B cell (primary cell): ENCODE measurements at regions not wholly inside any gene's neighbourhood (a gene's known extent, or its start where the extent isn't known, plus 50 kb on each side); places are given as distances from the start of the nearest gene placed in this dataset.

Experiments used
- ATAC-seq: fragments of 200-7000 bp; cut with Tn5 transposase; one replicate; pipeline ENCODE4 v1.10.0; 2021; ENCODE audit warnings: low read depth, mild to moderate bottlenecking, moderate number of reproducible peaks, moderate library complexity
- CTCF ChIA-PET: fragments of 350-600 bp; sonication (Branson Sonifier 250); formaldehyde crosslinking; loops from one replicate; lab custom pipeline; 2021; ENCODE audit warnings: antibody characterized with exemption, inconsistent platforms; lab: Charles Lee
- POLR2A ChIA-PET: fragments of 350-600 bp; sonication (Branson Sonifier 250); formaldehyde crosslinking; loops from one replicate; lab custom pipeline; 2021; ENCODE audit warnings: antibody characterized with exemption; lab: Charles Lee
- DNase-seq: peaks from one replicate; pipeline ENCODE4 v3.0.0; 2013
- H2AFZ ChIP-seq: 2 replicates; pipeline ENCODE4 v1.6.1; 2012; ENCODE audit warnings: mild to moderate bottlenecking, low read depth, low read length; ENCODE audit not compliant: insufficient read depth, poor library complexity, severe bottlenecking
- H3K27ac ChIP-seq, 2 donors: 1 replicate in 1 of 2; 2 replicates in 1 of 2; pipeline ENCODE4 v1.5.1; 2012 to 2013; ENCODE audit warnings: low read length in 2 of 2, mild to moderate bottlenecking in 2 of 2, moderate library complexity in 1 of 2
- H3K27me3 ChIP-seq, 4 experiments: fragments of 200-600 bp in 1 of 4; sonication (generic) in 1 of 4; replicated peaks in 1 of 4; 1 replicate in 2 of 4; 2 replicates in 2 of 4; pipeline versions ENCODE4 v1.6.1 to v1.7.0; 2013 to 2016; ENCODE audit warnings: low read length in 3 of 4, mild to moderate bottlenecking in 2 of 4, mixed read lengths in 1 of 4, moderate library complexity in 1 of 4; ENCODE audit not compliant: insufficient read depth in 4 of 4, control insufficient read depth in 3 of 4; ENCODE audit errors: control extremely low read depth in 1 of 4
- H3K36me3 ChIP-seq, 2 experiments: replicated peaks in 1 of 2; 1 replicate in 1 of 2; 2 replicates in 1 of 2; pipeline versions ENCODE4 v1.6.1 to v1.7.1; 2013; ENCODE audit warnings: low read length in 1 of 2; ENCODE audit not compliant: insufficient read depth in 2 of 2, control insufficient read depth in 1 of 2; ENCODE audit errors: control extremely low read depth in 1 of 2, extremely low read depth in 1 of 2
- H3K4me1 ChIP-seq, 2 donors: fragments of 200-600 bp in 1 of 2; sonication (generic) in 1 of 2; 1 replicate in 1 of 2; 2 replicates in 1 of 2; pipeline versions ENCODE4 v1.5.1 to v1.6.1; 2013 to 2017; ENCODE audit warnings: low read length in 2 of 2; ENCODE audit not compliant: control insufficient read depth in 2 of 2, insufficient read depth in 2 of 2
- H3K4me2 ChIP-seq: replicated peaks from 2 replicates; pipeline ENCODE3; 2012; ENCODE audit warnings: mild to moderate bottlenecking, low read depth, low read length; ENCODE audit not compliant: poor library complexity, severe bottlenecking
- H3K4me3 ChIP-seq, 5 experiments: fragments of 200-600 bp in 1 of 5; sonication (generic) in 1 of 5; 1 replicate in 3 of 5; 2 replicates in 2 of 5; pipeline versions ENCODE4 v1.5.1 to v1.7.0; 2011 to 2016; ENCODE audit warnings: low read length in 4 of 5, mild to moderate bottlenecking in 4 of 5, low read depth in 2 of 5, control low read depth in 1 of 5, moderate library complexity in 1 of 5; ENCODE audit not compliant: insufficient read depth in 1 of 5; ENCODE audit errors: control extremely low read depth in 1 of 5, extremely low read depth in 1 of 5
- H3K79me2 ChIP-seq: fragments of 200-600 bp; sonication (generic); one replicate; pipeline ENCODE4 v1.6.0; 2016; ENCODE audit warnings: low read length; ENCODE audit not compliant: control insufficient read depth, insufficient read depth
- H3K9ac ChIP-seq: fragments of 200-600 bp; sonication (generic); 2 replicates; pipeline ENCODE4 v1.6.1; 2017; ENCODE audit warnings: mild to moderate bottlenecking, low read length, moderate library complexity
- H3K9me3 ChIP-seq, 3 donors: one replicate each; pipeline versions ENCODE4 v1.6.1 to v1.7.1; 2013; ENCODE audit warnings: low read length in 2 of 3; ENCODE audit not compliant: control insufficient read depth in 2 of 3, insufficient read depth in 1 of 3; ENCODE audit errors: control extremely low read depth in 1 of 3
- H4K20me1 ChIP-seq: 2 replicates; pipeline ENCODE4 v1.6.0; 2012; ENCODE audit warnings: mild to moderate bottlenecking, low read length; ENCODE audit not compliant: insufficient read depth, control insufficient read depth, poor library complexity, severe bottlenecking
- H3K27ac Mint-ChIP-seq: one replicate; pipeline ENCODE4 v1.8.0; 2021; ENCODE audit warnings: mixed read lengths
- H3K27me3 Mint-ChIP-seq: one replicate; pipeline ENCODE4 v1.8.0; 2021; ENCODE audit warnings: mixed read lengths
- H3K4me1 Mint-ChIP-seq: one replicate; pipeline ENCODE4 v1.8.0; 2021; ENCODE audit warnings: mixed read lengths
- H3K4me3 Mint-ChIP-seq: one replicate; pipeline ENCODE4 v1.8.0; 2021; ENCODE audit warnings: mixed read lengths
- H3K9me3 Mint-ChIP-seq: one replicate; pipeline ENCODE4 v1.8.0; 2022; ENCODE audit warnings: mixed read lengths; ENCODE audit not compliant: insufficient read depth
- EZH2 ChIP-seq: IDR thresholded peaks from 2 replicates; pipeline ENCODE4 v1.6.1; 2012; ENCODE audit warnings: borderline replicate concordance, low read depth, mild to moderate bottlenecking, moderate library complexity, low read length; ENCODE audit not compliant: insufficient read depth, poor library complexity, severe bottlenecking
- WGBS: methylation state at CpG from one replicate; pipeline ENCODE4 v1.1.5; 2013; ENCODE audit warnings: missing lambda C conversion rate; ENCODE audit not compliant: insufficient coverage; 5-methylcytosine and 5-hydroxymethylcytosine counted together
- intact Hi-C: fragments of 100-400 bp; cut with micrococcal nuclease; formaldehyde crosslinking; loops from one replicate; pipeline ENCODE4 v1.10.0; 2022
- TF ChIP-seq, protein P1 (sequence below): fragments of 200-600 bp; IDR thresholded peaks from one replicate; pipeline ENCODE4 v1.8.0; 2022; ENCODE audit warnings: antibody characterized with exemption, mild to moderate bottlenecking

DNA sequence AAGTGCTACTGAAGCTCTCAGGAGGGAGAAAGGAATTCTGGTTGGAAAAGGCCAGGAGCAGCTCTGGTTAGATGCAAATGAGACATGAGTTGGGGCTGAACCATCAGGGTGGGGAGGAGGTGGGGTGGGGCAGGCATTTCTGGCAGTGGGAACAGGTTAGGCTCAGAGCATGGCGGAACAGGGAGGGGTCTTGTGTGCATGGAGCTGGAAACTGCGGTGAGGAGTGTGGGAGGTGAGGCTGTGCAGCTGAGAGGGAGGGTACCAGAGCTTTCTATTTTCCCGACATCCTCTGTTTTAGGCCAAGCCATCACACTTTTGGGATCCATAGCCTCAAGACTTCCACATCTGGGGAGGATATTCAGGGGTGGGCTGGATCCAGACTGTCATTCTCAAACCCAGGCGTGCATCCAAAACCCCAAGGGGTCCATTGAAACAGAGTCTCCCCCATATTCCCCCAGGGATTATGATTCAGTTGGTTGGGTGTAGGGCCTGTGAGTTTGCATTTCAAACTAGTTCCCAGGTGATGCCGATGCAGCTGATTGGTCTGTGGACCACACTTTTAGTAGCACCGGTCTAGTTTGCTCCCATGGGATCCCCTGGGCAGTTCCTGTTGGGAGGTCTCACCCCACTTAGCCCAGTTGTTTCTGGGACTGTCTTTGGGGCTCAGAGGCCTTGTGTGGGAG lies 100.9 kb upstream of the TLE3 start:
- POLR2A ChIA-PET = interaction anchor here (1.3 to 1.6 kb wide), 2 partner anchors 42 to 65 kb away, joined by 3 to 5 read pairs; no protein-coding TSS in a partner anchor

More for the DNA sequence above, 100.9 kb upstream of the TLE3 start:
- ATAC-seq = no peak
- CTCF ChIA-PET = interaction anchor here (0.7 to 1.6 kb wide), 2 partner anchors 10 to 87 kb away, joined by 3 read pairs; no protein-coding TSS in a partner anchor
- Mint-ChIP-seq H3K4me3 (peak overlapping the region; percentile 38), H3K4me1 (peaks cover 53% of the 10 kb centered on the region), H3K9me3 (no peaks in the 10 kb centered on the region), H3K27me3 (peaks cover 26% of the 10 kb centered on the region), H3K27ac (peak overlapping the region; percentile 57)
- Histone ChIP-seq H3K27ac (no peak overlapping the region), H4K20me1 (no peaks in the 10 kb centered on the region), H3K4me1 (peaks cover 33 to 57% of the 10 kb centered on the region in 2 donors), H2AFZ (no peak overlapping the region), H3K79me2 (no peaks in the 10 kb centered on the region), H3K9me3 (no peaks in the 10 kb centered on the region), H3K9ac (no peak overlapping the region), H3K27me3 (peaks cover 0 to 15% (median 6%) of the 10 kb centered on the region in 4 experiments), H3K4me2 (peak overlapping the region; percentile 10), H3K4me3 (no peak overlapping the region), H3K36me3 (no peaks in the 10 kb centered on the region)
- TF ChIP-seq EZH2 = no peak
- TF ChIP-seq, protein P1, sequence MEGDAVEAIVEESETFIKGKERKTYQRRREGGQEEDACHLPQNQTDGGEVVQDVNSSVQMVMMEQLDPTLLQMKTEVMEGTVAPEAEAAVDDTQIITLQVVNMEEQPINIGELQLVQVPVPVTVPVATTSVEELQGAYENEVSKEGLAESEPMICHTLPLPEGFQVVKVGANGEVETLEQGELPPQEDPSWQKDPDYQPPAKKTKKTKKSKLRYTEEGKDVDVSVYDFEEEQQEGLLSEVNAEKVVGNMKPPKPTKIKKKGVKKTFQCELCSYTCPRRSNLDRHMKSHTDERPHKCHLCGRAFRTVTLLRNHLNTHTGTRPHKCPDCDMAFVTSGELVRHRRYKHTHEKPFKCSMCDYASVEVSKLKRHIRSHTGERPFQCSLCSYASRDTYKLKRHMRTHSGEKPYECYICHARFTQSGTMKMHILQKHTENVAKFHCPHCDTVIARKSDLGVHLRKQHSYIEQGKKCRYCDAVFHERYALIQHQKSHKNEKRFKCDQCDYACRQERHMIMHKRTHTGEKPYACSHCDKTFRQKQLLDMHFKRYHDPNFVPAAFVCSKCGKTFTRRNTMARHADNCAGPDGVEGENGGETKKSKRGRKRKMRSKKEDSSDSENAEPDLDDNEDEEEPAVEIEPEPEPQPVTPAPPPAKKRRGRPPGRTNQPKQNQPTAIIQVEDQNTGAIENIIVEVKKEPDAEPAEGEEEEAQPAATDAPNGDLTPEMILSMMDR = no peak
- DNase-seq = no peak
- WGBS = 56% methylated on average over 3 of the region's 6 CpGs
- intact Hi-C loops = loop anchor here (1.0 to 5.0 kb wide), 4 partner anchors 44 to 289 kb away; no protein-coding TSS in a partner anchor
